ENCODE measurements at regions not wholly inside any gene's neighbourhood (a gene's known extent, or its start where the extent isn't known, plus 50 kb on each side); places are given as distances from the start of the nearest gene placed in this dataset.

DNA sequence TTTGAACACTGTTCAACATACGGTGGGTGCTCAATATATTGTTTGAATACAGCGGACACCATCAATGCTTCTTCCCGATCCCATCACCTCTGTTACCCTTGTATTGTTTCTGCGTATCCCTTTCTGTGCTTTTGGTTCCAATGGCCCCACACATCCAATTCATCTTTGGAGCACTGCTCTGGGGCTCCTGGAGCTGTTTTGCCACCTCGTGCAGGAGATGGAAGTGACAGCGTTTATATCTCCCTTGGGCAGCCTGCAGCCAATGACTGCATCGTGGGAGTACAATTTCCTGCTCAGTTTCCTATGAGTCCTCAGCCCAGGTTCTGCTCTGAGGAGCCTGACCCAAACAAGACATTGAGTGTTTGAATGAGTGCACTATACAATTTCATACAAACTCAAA, 50.2 kb upstream of the PIK3CG start:
- Histone ChIP-seq H3K9me3 (ENCODE audit: control insufficient read depth, low read length) (no peaks in the 10 kb centered on the region), H3K36me3 (ENCODE audit: control insufficient read depth, insufficient read depth, low read length) (no peaks in the 10 kb centered on the region), H3K27me3 (ENCODE audit: control insufficient read depth, insufficient read depth, low read length, poor library complexity, severe bottlenecking) (no peaks in the 10 kb centered on the region), H3K4me3 (ENCODE audit: low read length) (no peak overlapping the region), H3K27ac (ENCODE audit: low read depth, low read length) (no peak overlapping the region), H3K4me1 (ENCODE audit: control insufficient read depth, insufficient read depth, low read length) (no peaks in the 10 kb centered on the region), H3K9ac (ENCODE audit: extremely low read depth, low read length, poor library complexity, severe bottlenecking) (no peak overlapping the region)
- H3K27me3 Mint-ChIP-seq (ENCODE audit: insufficient read depth) = no peaks in the 10 kb centered on the region
- TF ChIP-seq CTCF (conservative IDR thresholded peaks at IDR 0.05) = no peak
- H3K27ac Mint-ChIP-seq = no peak overlapping the region
- no peak overlapping the region for H3K4me3 Mint-ChIP-seq
- H3K36me3 Mint-ChIP-seq (ENCODE audit: low read depth) = no peaks in the 10 kb centered on the region
- no peaks in the 10 kb centered on the region for H3K9me3 Mint-ChIP-seq
- 88 to 94% methylated on average over 7 of the region's 7 CpGs for WGBS, 2 experiments (ENCODE audit: insufficient coverage in 1 of 2, insufficient read length in 1 of 2)
- no peaks in the 10 kb centered on the region for H3K4me1 Mint-ChIP-seq
- DNase-seq = no peak
